ENCODE measurements at regions not wholly inside any gene's neighbourhood (a gene's known extent, or its start where the extent isn't known, plus 50 kb on each side); places are given as distances from the start of the nearest gene placed in this dataset.

GRCh38 chr22:27186643-27187042 is 529.3 kb downstream of the MIAT start:
- no peak for DNase-seq
- no peaks in the 10 kb centered on the region for H3K27me3 Mint-ChIP-seq
- H3K4me1 Mint-ChIP-seq = no peaks in the 10 kb centered on the region
- H3K9me3 Mint-ChIP-seq = no peaks in the 10 kb centered on the region
- no peak overlapping the region for H3K4me3 Mint-ChIP-seq
- no peak overlapping the region for H3K27ac Mint-ChIP-seq
- intact Hi-C loops (cut with micrococcal nuclease) = no loop called here
- no peaks in the 10 kb centered on the region for H3K36me3 Mint-ChIP-seq (ENCODE audit: low read depth)

GRCh38 chr22:27192135-27192829 is 534.9 kb downstream of the MIAT start:
- Mint-ChIP-seq H3K36me3 (ENCODE audit: low read depth) (no peaks in the 10 kb centered on the region), H3K9me3 (no peaks in the 10 kb centered on the region)

GRCh38 chr22:27193215-27193614 is 535.8 kb downstream of the MIAT start:
- no peaks in the 10 kb centered on the region for H3K9me3 Mint-ChIP-seq
- intact Hi-C loops (cut with micrococcal nuclease) = no loop called here
- H3K4me1 Mint-ChIP-seq = no peaks in the 10 kb centered on the region
- no peaks in the 10 kb centered on the region for H3K36me3 Mint-ChIP-seq (ENCODE audit: low read depth)
- no peak overlapping the region for H3K27ac Mint-ChIP-seq
- DNase-seq = no peak
- H3K4me3 Mint-ChIP-seq = no peak overlapping the region
- H3K27me3 Mint-ChIP-seq = no peaks in the 10 kb centered on the region

More at GRCh38 chr22:27192135-27192829, 534.9 kb downstream of the MIAT start:
- Mint-ChIP-seq H3K27ac (no peak overlapping the region), H3K27me3 (no peaks in the 10 kb centered on the region), H3K4me3 (no peak overlapping the region), H3K4me1 (no peaks in the 10 kb centered on the region)
- no peak for DNase-seq
- intact Hi-C loops (cut with micrococcal nuclease) = no loop called here

GRCh38 chr22:27193636-27194035 is 536.2 kb downstream of the MIAT start:
- Mint-ChIP-seq H3K36me3 (ENCODE audit: low read depth) (no peaks in the 10 kb centered on the region), H3K4me1 (no peaks in the 10 kb centered on the region), H3K27ac (no peak overlapping the region), H3K27me3 (no peaks in the 10 kb centered on the region), H3K4me3 (no peak overlapping the region), H3K9me3 (no peaks in the 10 kb centered on the region)
- no peak for DNase-seq
- intact Hi-C loops (cut with micrococcal nuclease) = no loop called here

- Mint-ChIP-seq H3K36me3 (ENCODE audit: low read depth) (no peaks in the 10 kb centered on the region), H3K4me3 (no peak overlapping the region)
- intact Hi-C loops (cut with micrococcal nuclease) = no loop called here
Measured at GRCh38 chr22:27194096-27194748, 536.8 kb downstream of the MIAT start.

GRCh38 chr22:27195094-27195493 is 537.7 kb downstream of the MIAT start:
- Mint-ChIP-seq H3K27ac (no peak overlapping the region), H3K9me3 (no peaks in the 10 kb centered on the region), H3K27me3 (no peaks in the 10 kb centered on the region), H3K4me1 (no peaks in the 10 kb centered on the region), H3K4me3 (no peak overlapping the region), H3K36me3 (ENCODE audit: low read depth) (no peaks in the 10 kb centered on the region)
- no peak for DNase-seq
- intact Hi-C loops (cut with micrococcal nuclease) = no loop called here

More at GRCh38 chr22:27194096-27194748, 536.8 kb downstream of the MIAT start:
- DNase-seq = no peak
- Mint-ChIP-seq H3K9me3 (no peaks in the 10 kb centered on the region), H3K27ac (no peak overlapping the region), H3K27me3 (no peaks in the 10 kb centered on the region), H3K4me1 (no peaks in the 10 kb centered on the region)

GRCh38 chr22:27195494-27195893 is 538.1 kb downstream of the MIAT start:
- Mint-ChIP-seq H3K4me1 (no peaks in the 10 kb centered on the region), H3K9me3 (no peaks in the 10 kb centered on the region), H3K36me3 (ENCODE audit: low read depth) (no peaks in the 10 kb centered on the region), H3K27ac (no peak overlapping the region), H3K27me3 (no peaks in the 10 kb centered on the region), H3K4me3 (no peak overlapping the region)
- intact Hi-C loops (cut with micrococcal nuclease) = no loop called here
- DNase-seq = no peak

GRCh38 chr22:27196606-27197005 is 539.2 kb downstream of the MIAT start:
- Mint-ChIP-seq H3K4me3 (no peak overlapping the region), H3K27me3 (no peaks in the 10 kb centered on the region), H3K4me1 (no peaks in the 10 kb centered on the region), H3K36me3 (ENCODE audit: low read depth) (no peaks in the 10 kb centered on the region), H3K9me3 (no peaks in the 10 kb centered on the region), H3K27ac (no peak overlapping the region)
- intact Hi-C loops (cut with micrococcal nuclease) = no loop called here
- no peak for DNase-seq

GRCh38 chr22:27197052-27197451 is 539.7 kb downstream of the MIAT start:
- H3K27me3 Mint-ChIP-seq = no peaks in the 10 kb centered on the region
- H3K4me3 Mint-ChIP-seq = no peak overlapping the region
- no peak overlapping the region for H3K27ac Mint-ChIP-seq
- no peaks in the 10 kb centered on the region for H3K9me3 Mint-ChIP-seq
- no peaks in the 10 kb centered on the region for H3K4me1 Mint-ChIP-seq
- intact Hi-C loops (cut with micrococcal nuclease) = no loop called here
- H3K36me3 Mint-ChIP-seq (ENCODE audit: low read depth) = no peaks in the 10 kb centered on the region
- DNase-seq = no peak

GRCh38 chr22:27197618-27198017 is 540.2 kb downstream of the MIAT start:
- Mint-ChIP-seq H3K4me3 (no peak overlapping the region), H3K36me3 (ENCODE audit: low read depth) (no peaks in the 10 kb centered on the region), H3K27me3 (no peaks in the 10 kb centered on the region), H3K9me3 (no peaks in the 10 kb centered on the region), H3K27ac (no peak overlapping the region), H3K4me1 (no peaks in the 10 kb centered on the region)
- no peak for DNase-seq
- intact Hi-C loops (cut with micrococcal nuclease) = no loop called here

GRCh38 chr22:27198518-27199035 is 541.2 kb downstream of the MIAT start:
- H3K4me3 Mint-ChIP-seq = no peak overlapping the region
- intact Hi-C loops (cut with micrococcal nuclease) = no loop called here
- no peaks in the 10 kb centered on the region for H3K36me3 Mint-ChIP-seq (ENCODE audit: low read depth)
- no peaks in the 10 kb centered on the region for H3K4me1 Mint-ChIP-seq
- DNase-seq = no peak
- H3K27ac Mint-ChIP-seq = no peak overlapping the region
- H3K27me3 Mint-ChIP-seq = no peaks in the 10 kb centered on the region
- H3K9me3 Mint-ChIP-seq = no peaks in the 10 kb centered on the region

GRCh38 chr22:27199354-27199753 is 542.0 kb downstream of the MIAT start:
- H3K4me3 Mint-ChIP-seq = no peak overlapping the region
- intact Hi-C loops (cut with micrococcal nuclease) = no loop called here
- no peaks in the 10 kb centered on the region for H3K27me3 Mint-ChIP-seq
- H3K36me3 Mint-ChIP-seq (ENCODE audit: low read depth) = no peaks in the 10 kb centered on the region
- no peaks in the 10 kb centered on the region for H3K9me3 Mint-ChIP-seq
- no peak overlapping the region for H3K27ac Mint-ChIP-seq
- no peaks in the 10 kb centered on the region for H3K4me1 Mint-ChIP-seq
- no peak for DNase-seq

GRCh38 chr22:27201276-27201675 is 543.9 kb downstream of the MIAT start:
- H3K27ac Mint-ChIP-seq = no peak overlapping the region
- intact Hi-C loops (cut with micrococcal nuclease) = no loop called here
- H3K27me3 Mint-ChIP-seq = no peaks in the 10 kb centered on the region
- DNase-seq = no peak
- H3K4me3 Mint-ChIP-seq = no peak overlapping the region
- no peaks in the 10 kb centered on the region for H3K9me3 Mint-ChIP-seq
- H3K4me1 Mint-ChIP-seq = no peaks in the 10 kb centered on the region
- H3K36me3 Mint-ChIP-seq (ENCODE audit: low read depth) = no peaks in the 10 kb centered on the region

GRCh38 chr22:27201741-27202140 is 544.4 kb downstream of the MIAT start:
- intact Hi-C loops (cut with micrococcal nuclease) = no loop called here
- no peak overlapping the region for H3K4me3 Mint-ChIP-seq
- no peaks in the 10 kb centered on the region for H3K4me1 Mint-ChIP-seq
- H3K27me3 Mint-ChIP-seq = no peaks in the 10 kb centered on the region
- H3K27ac Mint-ChIP-seq = no peak overlapping the region
- H3K36me3 Mint-ChIP-seq (ENCODE audit: low read depth) = no peaks in the 10 kb centered on the region
- H3K9me3 Mint-ChIP-seq = no peaks in the 10 kb centered on the region
- DNase-seq = no peak

All from activated CD4-positive, alpha-beta T cell treated with anti-CD3 and anti-CD28 coated beads, Interleukin-2, amount 10 ng/mL, durations not matched to agents 24 days and 14 days (primary cell).